NCI-H1092 (cell line): ENCODE measurements at regions not wholly inside any gene's neighbourhood (a gene's known extent, or its start where the extent isn't known, plus 50 kb on each side); places are given as distances from the start of the nearest gene placed in this dataset.

Source experiments
- DNase-seq: peaks from one replicate; lab custom pipeline; 2025; lab: John Stamatoyannopoulos, UW

- DNase-seq, result no peak
Measured at GRCh38 chr2:575030-575726, 102.0 kb downstream of the TMEM18 start.

DNA sequence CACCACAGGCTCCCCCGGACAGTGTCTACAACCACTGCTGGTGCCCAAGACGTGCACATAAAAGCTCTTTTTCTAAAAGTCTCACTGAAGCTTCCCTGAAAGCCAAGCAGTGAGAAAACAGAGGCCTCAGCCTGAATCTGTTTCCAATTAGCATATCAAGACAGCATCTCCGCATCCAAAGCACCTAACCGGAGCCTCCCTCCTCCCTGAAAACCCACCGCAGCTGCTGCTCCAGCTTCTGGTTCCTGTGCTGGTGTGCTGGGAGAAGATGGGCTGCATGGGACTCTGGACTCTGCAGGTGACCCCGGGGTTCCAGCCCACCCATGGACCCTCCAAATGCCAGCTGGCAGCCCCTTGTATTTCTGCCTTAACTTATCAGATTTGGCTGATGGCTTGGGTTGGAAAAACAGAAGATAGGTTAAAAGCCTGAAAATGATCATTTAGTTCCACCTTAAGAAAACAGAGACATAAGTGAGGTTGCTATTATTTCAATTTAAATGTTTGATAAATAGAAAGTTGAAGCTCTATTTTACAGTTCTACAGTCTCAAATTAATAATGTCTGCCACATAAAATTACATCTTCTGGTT is 103.3 kb downstream of the TMEM18 start:
- no peak for DNase-seq

GRCh38 chr2:573025-573424 is 104.2 kb downstream of the TMEM18 start:
- DNase-seq, result no peak

DNA sequence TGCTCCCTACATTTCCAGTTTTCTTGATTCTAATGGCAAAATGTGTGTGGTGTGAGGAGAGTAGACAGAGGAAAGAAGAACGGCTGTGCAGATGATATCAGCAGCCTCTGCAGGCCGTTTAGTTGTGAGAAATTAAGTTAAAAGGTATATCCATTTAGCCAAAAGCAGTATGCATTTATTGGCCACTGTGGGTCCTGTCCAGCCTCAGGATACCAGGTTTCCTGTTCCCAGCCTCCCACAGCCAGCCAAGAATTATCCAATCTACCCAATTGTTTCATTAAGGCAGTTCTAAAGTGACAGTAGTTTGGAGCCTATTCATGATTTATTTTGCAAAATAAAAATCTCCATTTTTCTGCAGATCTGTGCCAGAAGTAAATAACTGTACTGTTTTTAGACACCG is 107.5 kb downstream of the TMEM18 start:
- DNase-seq, result no peak

- DNase-seq, result no peak
Measured at GRCh38 chr2:568639-569235, 108.5 kb downstream of the TMEM18 start.

GRCh38 chr2:567865-568638 is 109.2 kb downstream of the TMEM18 start:
- DNase-seq, result no peak

DNA sequence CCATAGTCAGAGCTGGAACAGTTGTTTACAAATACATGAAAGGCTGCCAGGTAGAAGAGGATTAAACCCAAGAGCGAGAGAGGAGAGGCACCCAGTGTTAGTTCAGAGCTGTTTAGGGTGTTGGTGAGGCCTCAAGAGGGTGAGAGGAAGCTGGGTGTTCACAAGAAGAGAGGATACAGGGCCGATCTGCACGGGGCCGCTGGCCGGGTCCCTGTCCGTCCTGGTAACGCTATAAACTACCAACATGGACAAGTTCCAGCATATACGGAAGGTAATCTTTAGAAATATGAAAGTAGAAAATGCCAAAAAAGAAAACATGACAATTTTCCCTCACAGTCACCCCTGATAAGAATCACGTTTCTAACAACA is 109.7 kb downstream of the TMEM18 start:
- no peak for DNase-seq

DNA sequence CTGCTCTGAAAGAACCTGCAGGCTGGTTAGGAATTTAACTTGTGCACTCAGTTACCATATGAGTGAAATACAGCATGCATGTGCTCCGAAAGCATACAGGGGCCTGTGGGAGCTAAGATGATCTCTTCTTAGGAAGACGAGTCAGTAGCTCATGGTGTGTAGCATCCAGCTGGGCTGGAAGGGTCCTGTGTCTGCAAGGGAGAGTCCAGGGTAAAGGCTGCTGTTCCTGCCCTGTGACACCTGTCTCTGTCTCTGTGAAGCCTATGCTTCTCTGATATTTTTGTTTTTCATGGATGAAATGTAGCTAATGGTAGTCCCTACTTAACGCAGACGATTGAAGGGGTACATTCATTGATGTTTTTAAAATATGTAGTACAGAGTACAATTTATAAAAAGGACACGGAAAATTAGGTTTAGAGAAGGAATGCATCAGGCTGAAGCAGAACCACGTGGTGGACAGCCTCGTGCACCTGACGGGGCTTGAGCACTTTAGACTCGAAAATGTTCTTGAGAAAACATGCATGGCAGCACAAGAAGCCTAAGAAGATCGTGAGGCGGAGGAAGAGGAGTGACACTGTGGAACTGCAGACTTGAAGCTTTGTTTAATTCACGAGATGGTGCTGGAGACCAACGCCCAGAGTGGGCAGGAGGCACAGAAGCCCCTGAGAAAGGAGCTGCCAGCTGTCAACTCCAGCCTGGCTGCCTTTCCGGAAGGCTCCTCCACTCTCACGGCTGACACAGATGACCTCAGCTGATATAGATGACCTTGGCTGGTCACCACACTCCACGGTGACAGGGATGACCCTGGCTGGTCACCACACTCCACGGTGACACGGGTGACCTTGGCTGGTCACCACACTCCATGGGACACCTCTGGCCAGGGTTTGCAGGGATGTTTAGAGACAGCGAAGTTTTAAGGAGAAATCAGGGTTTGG is 110.6 kb downstream of the TMEM18 start:
- no peak for DNase-seq

DNA sequence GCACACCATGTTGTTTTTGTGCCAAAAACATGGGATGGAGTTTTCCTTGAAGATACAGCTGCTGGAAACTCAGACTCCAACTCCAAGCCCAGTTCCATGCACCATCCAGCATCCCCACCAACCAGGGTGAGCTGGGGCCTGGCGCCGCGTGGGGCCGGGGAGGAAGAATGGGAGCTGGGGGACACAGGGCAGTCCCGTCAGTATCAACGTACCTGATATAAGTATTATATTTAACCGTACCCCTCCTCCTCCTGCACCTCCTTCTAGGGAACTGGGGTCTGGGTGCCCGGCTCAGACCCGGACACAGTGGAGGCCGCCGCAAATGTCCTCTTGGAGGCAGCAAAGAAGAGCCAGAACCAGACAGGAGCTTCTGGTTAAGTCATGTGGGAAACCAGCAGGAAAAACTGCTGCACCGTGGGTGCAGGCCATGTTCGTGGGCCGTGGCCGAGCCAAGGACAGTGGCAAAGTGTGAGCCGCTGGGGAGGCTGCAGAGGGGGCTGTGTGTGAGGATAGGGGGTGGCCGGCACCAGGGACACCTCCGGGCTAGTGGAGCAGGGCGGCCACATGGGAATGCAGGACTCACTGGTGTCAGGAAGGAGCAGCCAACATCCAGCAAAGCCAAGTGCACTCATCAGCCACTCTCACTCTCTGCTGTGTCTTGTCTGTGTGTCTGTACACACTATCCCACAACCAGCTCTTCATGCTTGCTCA is 112.6 kb downstream of the TMEM18 start:
- DNase-seq, result no peak

- no peak for DNase-seq
Measured at GRCh38 chr2:563512-563911, 113.7 kb downstream of the TMEM18 start.

GRCh38 chr2:562391-563364 is 114.5 kb downstream of the TMEM18 start:
- DNase-seq, result no peak

GRCh38 chr2:558879-559278 is 118.3 kb downstream of the TMEM18 start:
- DNase-seq, result no peak

GRCh38 chr2:558302-558642 is 118.9 kb downstream of the TMEM18 start:
- DNase-seq, result no peak

DNA sequence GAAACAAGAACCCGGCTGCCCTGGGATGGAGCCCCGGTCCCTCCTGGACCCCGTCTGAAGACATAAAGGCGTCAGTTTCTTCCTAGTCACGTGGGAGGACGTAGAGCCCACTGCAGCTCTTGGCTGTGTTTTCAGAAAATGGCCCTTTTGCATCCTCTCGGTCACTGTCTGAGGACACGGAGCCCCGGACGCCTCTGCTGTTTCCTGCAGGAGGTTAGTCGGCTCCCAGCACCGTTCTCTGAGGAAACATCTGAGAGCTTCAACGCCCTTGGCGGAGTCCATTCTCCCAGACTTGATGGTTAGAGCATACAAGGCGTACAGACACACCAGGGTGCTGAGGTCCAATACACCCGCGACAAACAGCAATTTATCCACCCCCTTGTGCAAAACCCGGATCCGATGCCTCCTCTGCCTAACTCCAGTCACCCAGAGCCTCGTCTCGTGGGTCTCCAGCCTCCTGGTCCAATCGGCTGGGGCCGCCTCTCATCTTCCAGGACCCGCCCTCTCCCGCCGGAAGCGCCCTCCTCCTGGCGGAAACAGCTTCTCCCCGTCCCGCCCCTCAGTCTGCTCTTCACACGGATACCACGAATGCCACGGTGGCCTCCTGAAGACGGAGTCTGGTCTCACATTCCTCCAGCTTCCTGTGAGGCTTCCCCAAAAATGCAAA is 119.4 kb downstream of the TMEM18 start:
- DNase-seq, result no peak

DNA sequence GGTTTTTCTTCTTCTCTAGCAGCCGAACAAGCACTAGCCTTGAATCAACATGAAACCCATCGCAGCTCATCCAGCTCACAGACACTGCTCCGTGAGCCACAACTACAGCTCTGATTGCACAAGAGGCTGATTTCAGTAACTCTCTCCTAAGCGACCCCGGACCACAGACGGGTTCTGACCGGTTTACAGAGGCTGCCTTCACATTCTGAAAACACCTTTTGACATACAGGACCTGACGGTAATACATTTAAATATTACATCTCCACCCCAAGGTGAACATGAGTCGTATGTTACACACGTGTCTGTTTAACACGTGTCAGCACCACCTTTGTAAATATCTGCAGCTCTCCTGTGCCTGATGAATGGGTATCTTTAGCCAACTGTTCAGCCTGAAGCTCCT is 120.7 kb downstream of the TMEM18 start:
- DNase-seq, result no peak

- peak; percentile 30 for DNase-seq
Measured at GRCh38 chr2:555164-555922, 121.9 kb downstream of the TMEM18 start.

DNA sequence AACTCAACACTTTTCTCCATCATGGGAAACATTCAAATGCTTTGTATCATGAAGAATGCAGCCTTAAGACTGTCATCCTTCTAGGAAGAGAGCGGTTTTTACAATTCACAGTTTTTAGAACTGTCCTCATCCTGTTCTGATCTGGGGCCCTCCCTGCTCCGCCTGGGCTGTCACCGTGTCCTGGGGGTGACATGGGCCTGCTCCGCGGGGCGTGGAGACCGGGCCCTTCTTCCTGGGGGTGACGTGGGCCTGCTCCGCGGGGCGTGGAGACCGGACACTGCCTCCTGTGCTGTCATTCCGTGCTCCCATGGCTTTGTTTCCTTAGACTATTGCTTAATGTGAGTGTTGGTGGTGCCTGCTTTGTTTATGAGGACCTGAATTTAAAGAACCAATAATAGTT is 122.8 kb downstream of the TMEM18 start:
- no peak for DNase-seq

DNA sequence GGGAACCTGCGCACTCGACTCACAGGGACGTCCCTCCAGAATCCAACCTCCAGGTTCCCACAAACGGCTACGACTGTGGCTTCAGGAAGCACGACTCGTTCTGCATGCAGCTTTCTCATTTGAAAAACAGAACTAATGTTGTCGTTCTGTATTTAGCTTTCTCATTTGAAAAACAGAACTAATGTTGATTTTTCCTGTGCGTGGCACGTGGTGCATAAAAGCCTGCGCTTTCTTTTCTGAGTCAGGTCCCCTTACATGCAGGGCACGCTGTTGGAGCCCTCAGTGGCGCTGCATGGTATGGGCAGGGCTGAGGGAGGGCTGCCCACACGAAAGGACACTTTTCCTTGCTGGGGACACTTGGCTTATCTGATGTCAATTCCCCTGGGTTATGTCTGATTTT is 124.3 kb downstream of the TMEM18 start:
- DNase-seq, result no peak

- DNase-seq, result no peak
Measured at GRCh38 chr2:551621-552020, 125.6 kb downstream of the TMEM18 start.
